ENCODE measurements at regions not wholly inside any gene's neighbourhood (a gene's known extent, or its start where the extent isn't known, plus 50 kb on each side); places are given as distances from the start of the nearest gene placed in this dataset.
A peak's percentile ranks its signal among the peaks of the same experiment; 100 is the strongest.
"Not testable (repeated sequence)": the region's sequence is repeated elsewhere in the genome, so short reads cannot be mapped to it uniquely, and the experiment has no call there.

DNA sequence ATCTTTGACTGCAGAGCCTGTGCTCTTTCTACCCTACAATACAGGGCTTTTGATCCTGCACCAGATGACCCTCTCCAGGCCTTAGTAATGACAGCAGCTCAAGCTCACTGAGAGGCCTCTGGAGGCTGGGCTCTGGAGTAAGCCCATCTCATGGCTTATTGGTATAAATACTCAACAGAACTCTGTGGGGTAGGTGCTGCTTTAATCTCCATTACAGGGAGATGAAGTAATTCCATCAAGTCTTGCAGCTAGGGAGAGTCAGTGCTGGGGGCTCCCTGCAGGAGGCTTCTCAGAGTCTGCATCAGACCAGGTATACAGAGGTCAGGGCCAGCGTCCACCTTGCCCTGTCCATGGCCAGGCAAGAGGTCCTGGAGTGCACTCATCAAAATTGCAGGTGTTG is 89.2 kb upstream of the SLC6A11 start:
- DNase-seq (ENCODE audit: extremely low read depth, low read depth): no peak

DNA sequence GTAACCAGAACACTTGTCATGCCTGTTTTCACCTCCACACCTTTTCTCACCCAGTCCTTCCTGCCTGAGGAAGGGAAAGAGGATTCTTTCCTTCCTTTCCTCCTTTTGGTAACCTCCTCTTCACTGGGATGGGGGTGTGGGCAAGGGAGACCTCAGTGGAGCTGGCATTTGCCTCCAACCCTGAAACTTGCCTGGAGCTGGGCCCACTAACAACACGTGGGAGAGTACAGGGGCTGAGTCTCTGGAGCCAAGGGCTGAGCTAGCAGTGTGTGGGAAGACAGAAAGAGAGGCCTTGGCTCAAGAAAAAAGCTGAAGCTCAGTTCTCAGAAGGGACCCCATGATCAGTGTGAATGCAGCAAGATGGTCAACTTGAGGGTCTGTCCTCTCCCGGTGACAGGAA is 86.6 kb upstream of the SLC6A11 start:
- DNase-seq (ENCODE audit: extremely low read depth, low read depth): no peak

DNA sequence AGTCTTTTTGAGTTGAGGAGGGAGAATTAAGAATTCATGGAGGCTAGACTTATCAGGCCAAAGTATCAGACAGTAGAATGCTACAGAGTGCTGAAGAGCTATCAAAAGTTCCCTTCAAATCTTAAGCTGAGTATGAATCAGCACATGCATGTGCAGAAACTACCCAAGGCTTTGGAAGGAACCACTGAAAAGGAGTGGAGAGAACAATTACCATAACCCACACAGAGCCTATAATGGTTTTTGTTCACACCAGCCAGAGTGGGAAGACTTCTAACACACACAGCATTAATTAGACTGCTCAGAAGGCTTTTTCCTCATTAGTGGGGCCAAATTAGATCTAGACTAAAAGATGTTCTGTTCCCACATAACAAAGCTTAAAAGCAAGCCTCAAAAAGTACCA is 83.7 kb upstream of the SLC6A11 start:
- no peak for DNase-seq (ENCODE audit: extremely low read depth, low read depth)

DNA sequence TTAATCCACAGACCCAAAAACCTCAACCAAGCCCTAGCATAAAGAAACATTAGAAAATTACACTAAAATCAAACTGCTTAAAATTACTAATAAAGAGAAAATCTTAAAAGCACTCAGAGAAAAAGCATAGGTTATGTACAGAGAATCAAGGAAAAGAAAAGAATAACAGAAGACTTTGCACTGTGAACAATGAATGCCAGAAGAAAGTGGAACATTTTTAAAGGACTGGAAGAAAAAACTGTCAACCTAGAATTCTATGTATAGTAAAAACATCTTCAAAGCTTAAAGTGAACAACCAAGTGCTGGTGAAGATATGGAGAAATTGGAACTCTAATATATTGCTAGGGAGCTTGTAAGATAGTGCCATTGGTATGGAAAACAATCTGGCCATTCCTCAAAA is 82.7 kb upstream of the SLC6A11 start:
- no peak for DNase-seq (ENCODE audit: extremely low read depth, low read depth)

DNA sequence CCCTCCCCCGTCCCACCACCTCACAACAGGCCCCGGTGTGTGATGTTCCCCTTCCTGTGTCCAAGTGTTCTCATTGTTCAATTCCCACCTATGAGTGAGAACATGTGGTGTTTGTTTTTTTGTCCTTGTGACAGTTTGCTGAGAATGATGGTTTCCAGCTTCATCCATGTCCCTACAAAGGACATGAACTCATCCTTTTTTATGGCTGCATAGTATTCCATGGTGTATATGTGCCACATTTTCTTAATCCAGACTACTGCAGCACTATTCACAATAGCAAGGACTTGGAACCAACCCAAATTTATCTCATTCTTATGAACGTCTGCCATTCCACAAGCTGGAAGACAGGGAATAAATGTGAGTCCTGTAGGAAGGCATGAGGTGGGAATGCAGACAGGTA is 79.6 kb upstream of the SLC6A11 start:
- DNase-seq (ENCODE audit: extremely low read depth, low read depth): not testable (repeated sequence)

DNA sequence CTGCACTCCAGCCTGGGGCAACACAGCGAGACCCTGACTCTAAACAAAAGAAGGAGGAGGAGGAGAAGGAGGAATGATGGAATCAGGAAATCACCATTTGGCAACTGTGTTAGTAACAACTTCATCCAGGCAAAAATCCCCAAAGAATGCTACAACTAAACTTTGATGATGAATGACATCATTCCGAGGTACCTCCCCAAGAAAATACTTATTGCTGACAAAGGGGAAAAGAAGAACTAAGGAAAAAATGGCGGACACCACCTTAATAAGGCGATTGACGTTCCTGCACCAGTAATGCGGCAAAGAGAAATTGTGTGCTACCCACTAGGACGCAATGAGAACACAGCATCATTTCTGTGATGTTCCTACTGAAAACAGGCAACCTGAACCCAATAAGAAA is 78.2 kb upstream of the SLC6A11 start:
- no peak for DNase-seq (ENCODE audit: extremely low read depth, low read depth)

DNA sequence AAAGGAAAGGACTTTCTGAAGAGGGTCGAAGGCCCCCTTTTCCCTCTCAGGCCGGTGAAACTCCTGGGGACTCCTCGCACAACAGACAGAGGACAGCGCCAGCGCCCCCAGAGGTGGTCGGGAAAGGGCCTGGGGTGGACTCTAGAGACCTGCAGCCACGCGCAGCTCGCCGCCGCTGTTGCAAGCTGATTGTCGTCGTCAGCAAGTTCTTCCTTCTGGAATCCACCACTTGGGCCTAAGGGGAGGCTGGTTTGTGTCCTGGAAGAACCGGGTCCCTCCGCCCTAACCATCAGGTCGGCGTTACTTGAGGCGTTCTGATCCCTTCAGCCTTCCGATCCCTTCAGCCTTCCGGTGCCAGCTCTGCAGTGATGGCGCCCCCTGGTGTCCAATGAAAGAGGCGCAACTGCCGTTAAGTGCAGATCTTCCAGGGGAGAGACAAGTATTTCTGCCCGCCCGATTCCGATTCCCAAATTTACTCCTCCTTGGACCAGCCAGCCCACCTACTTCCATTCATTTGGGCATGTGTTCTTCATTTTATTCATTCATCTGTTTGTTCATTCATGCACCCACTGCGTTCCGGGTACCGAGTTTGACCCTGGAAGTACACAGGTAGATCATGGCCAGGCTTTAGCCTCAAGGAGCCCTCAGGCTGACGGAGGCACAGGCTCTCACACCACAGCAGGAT is 77.2 kb upstream of the SLC6A11 start:
- peak; percentile 32 for DNase-seq (ENCODE audit: extremely low read depth, low read depth)

DNA sequence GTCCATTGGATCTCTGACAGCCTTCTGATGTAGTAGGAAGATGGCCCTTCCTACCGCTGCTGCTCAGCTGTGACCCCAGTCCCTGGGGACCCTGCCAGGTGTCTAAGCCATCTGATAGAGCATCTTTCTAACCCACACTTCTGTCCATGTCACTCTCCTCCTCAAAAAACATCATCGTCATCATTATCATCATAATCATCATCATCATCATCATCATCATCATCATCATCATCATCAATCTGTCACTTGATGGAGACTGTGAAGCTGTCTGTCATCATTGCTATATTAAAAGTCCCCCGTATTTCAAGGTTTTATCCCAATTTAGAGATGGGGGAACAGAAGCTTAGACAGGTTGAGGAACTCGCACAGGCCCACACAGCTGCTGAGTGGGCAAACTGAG is 75.1 kb upstream of the SLC6A11 start:
- DNase-seq (ENCODE audit: extremely low read depth, low read depth): no peak

DNA sequence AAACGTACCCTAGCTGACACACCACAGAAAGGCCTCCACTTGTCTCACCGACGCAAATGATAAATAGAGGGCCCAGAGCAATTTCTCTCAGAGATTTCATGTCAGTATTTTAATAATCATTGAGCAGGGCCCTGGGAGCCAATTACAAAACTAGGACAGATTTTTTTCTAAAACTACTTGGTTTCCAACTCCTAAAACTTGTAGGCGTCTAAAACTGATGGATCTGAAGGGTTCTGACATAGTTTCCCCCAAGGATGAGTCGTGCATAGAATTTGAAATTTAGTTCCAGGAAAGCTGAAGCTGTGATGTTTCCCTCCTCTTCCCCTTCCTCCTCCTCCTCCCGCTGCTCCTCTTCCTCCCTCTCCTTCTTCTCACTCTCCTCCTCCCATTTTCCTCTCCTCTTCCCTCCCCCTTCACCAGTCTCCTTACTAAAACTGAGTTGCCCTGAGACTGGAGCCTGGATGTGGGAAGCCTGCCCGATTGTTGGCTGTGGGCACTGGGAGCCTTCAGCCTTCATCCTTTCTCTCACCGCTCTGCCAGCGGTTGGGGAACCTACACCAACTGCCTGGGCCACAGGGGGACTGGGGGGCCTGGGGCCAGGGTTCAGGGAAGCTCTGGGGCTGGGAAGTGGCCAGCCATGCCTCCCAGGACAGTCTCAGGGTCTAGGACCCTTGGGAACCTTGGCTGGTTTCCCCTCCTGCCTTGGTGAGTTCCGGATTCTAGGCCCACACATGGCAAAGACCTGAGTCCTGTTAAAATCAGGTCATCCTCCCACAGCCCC is 73.9 kb upstream of the SLC6A11 start:
- DNase-seq (ENCODE audit: extremely low read depth, low read depth): no peak

DNA sequence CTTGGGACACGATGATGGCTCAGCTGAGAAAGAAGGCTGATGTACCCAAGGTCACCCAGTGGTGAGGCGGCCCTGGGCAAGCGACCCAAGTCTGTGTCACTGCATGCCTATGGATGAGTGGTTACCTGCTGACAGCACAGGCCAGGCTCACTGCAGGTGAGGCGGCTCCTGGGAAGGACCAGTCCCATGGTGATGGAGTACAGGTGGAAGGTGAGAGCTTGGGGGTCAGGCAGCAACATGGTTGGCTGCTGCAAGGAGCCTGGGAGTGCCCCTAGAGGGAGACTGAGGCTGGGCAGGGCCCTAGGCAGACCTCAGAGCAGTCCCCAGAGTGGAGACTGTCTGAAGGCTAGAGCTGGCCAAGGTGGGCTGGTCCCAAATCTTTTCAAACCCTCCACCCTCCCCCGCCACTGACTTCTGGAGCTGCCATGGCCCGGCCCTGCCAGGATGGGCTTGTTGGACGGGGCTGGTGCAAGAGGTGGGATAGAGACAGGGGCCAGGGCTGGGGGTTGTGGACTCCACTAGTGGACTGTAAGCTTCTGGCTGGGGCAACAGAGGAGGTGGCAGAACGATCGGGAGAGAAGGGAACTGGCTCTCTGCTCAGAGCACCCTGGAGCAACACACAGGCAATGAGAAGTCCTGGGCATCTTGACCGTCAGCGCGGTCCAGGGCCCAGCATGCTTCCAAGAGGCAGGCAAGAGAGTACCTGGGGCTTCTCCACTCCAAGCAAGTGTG is 72.5 kb upstream of the SLC6A11 start:
- DNase-seq (ENCODE audit: extremely low read depth, low read depth): no peak

DNA sequence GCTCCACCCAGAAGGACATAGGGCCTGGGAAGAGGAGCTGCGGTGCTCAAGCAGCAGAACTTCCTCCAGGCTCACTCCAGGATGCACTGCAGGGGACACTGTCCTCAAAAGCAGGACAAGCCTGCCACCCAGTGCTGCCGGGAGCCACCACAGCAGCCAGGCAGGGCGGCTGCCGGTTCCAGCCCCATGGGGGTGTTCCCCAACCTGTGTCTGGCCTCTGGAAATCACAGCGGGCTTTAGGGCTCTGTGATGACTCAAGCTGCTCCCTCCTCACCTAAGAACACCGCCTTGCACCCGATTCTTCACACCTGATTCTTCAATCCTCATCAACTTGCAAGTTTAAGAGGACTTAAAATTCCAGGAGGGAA is 71.9 kb upstream of the SLC6A11 start:
- DNase-seq (ENCODE audit: extremely low read depth, low read depth): peak; percentile 2

DNA sequence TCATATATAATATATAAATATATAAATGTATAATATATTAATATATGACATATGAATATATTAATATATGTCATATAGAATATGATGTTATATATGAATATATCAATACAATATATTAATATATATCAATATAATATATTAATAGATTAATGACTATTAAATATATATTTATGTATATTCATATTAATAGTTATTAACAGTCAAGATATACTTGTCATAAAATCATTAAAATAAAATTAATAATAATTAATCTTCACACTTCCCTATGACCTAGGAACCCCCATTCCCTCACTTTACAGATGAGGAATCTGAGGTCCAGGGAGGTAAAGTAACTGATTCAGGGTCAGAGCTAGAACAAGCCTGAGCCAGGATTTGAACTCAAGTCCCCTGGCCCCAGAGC is 70.6 kb upstream of the SLC6A11 start:
- no peak for DNase-seq (ENCODE audit: extremely low read depth, low read depth)

DNA sequence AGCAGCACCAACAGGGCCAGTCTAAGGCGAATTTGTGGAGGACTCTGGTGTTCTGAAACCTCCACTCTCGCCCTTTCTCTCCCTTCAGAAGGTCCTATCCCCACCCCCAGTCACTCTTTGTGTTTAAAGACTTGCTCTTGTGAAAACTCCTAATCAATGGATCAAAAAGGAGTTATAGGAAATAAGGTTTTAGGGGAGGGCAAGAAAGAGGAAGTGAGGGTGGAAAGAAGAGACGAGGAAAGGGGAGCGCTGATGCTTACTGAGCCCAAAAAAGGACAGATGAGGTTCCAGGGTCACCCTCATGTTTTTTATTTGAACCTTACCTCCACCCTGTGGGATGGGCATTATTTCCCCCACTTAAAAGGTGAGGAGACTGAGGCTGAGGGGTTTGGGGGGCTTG is 70.0 kb upstream of the SLC6A11 start:
- no peak for DNase-seq (ENCODE audit: extremely low read depth, low read depth)

DNA sequence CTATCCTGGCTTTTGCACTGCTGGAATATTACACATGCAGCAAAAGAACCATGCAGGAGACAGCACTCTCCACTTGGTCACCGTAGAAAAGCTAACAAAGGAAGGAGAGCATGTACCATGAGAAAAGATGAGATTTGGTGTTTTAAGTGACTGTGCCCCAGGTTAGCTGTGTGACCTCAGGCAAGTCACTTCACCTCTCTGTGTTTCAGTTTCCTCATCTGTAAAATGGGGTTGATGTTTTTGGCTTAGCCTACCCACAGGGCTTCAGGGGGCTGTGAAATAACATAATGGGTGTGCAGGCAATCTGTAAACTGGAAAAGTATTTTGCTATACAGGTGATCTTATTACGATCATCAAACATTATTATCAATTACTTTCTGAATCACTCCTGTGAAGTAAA is 69.3 kb upstream of the SLC6A11 start:
- no peak for DNase-seq (ENCODE audit: extremely low read depth, low read depth)

DNA sequence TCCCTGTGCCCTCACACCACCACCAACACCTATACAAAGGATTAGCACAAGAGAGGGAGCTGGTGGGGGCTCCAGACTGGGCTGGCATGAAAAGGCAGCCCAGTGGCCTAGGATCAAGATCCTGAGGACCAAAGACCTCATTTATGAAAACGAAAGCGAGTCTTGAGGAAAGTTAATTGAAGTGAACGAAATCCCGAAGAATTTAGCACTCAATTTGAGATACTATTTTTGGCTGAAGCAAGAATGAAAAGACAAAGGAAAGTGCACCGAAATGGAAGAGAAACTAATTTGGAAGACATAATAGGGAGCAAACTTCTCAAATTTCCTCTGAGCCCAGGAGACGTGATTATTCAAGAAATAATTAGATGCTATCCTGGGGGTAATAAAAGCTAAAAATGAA is 68.7 kb upstream of the SLC6A11 start:
- DNase-seq (ENCODE audit: extremely low read depth, low read depth): no peak

DNA sequence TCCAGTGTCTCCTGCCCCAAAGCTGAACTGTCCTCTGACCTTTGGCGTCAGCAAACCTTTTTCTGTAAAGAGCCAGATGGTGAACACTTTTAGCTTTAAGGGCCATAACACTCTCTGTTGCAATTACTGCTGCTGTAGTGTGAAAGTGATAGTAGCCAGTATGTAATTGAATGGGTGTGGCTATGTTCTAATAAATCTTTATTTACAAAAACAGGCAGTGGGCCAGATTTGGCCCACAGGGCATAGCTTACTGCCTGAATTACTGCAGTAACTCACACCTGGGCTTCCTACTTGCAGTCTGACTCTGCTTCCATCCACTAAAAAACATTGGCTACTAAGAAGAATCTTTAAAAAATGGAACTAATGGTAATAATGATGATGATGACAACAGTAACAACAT is 68.0 kb upstream of the SLC6A11 start:
- no peak for DNase-seq (ENCODE audit: extremely low read depth, low read depth)

DNA sequence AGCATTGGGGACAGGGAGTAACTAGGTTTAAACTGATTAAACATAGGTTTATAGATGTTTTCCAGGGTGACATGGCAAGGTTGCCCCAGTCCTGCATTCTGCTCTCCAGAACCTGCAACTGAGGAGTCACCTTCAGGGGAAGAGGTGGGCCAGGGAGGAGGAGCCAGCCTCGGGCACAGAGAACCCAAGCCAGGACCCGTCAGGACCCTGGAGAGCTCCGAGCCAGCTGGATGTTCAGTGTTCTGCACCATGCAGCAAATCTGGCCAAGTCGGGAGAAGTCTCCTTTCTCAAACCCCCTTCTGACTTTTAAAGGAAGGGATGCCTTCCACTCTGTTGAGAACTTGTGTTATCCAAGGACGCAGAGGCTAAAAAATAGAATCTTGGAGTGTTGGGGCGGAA is 62.1 kb upstream of the SLC6A11 start:
- peak; percentile 14 for DNase-seq (ENCODE audit: extremely low read depth, low read depth)

DNA sequence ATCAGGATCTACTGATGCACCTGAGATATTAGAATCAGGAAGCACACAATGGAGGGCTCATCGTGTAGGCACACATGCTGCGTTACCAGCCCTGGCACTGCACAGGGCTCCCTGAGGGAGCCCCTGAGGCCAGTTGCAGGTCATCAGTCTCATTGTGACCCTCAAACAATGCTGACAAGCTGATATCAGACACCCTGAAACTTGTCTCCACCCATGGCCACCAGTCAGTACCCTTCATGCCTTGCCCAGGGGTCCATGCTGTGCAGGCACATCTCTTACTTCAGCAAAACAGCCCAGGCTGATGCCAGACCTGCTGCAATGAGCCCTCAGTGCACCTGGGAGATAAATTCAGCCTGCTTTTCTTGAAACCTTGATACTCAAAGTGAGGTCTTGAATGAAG is 59.5 kb upstream of the SLC6A11 start:
- no peak for DNase-seq (ENCODE audit: extremely low read depth, low read depth)

DNA sequence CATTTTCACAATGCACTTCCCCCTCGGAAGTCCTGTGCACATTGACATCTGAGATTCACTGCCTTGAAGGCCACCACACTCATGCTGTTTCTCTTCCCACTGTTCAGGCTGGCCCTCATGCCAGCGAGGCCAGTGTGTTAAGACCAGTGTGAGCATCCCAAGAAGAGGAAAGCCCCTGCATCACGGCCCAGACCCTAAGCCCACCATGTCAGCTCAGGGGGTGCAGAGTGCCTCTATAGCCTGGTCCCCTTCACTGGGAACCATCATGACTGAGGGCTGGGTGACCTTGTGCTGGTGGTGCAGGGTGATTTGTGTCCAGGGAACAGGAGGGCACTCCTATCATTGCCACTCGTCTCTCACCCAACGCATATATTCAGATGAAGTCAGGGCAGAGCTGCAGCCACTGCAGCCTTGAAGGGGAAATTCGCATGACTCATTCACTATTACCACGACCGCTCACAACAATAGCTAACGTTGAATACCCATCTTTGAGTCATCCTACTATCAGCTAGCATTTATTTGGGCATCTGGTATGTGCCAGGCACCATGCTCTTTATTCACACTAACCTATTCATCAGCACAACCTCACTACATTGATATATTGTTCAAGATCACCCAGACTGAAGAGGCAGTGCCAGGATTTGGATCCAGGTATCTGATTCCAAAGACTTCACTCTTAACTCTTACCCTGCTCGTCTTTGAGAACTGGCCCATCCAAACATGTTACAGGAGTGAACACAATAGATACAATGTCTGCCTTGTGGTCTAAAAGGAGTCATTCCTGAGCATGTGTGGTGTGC is 58.8 kb upstream of the SLC6A11 start:
- DNase-seq (ENCODE audit: extremely low read depth, low read depth): no peak

DNA sequence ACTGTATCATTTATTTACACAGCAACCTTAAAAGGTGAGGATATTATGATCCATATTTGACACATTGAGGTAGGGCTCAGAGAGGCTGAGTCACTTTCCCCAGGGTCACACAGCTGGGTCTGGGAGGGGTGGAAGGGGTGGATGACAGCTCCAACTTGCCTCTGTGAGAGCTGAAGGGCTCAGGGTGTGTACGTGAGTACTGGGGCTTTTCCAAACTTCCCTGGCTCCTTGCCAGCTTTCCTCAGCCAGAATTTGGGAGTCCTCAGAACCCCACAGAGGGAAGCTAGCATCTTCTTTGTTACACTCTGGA is 58.3 kb upstream of the SLC6A11 start:
- DNase-seq (ENCODE audit: extremely low read depth, low read depth): no peak

DNA sequence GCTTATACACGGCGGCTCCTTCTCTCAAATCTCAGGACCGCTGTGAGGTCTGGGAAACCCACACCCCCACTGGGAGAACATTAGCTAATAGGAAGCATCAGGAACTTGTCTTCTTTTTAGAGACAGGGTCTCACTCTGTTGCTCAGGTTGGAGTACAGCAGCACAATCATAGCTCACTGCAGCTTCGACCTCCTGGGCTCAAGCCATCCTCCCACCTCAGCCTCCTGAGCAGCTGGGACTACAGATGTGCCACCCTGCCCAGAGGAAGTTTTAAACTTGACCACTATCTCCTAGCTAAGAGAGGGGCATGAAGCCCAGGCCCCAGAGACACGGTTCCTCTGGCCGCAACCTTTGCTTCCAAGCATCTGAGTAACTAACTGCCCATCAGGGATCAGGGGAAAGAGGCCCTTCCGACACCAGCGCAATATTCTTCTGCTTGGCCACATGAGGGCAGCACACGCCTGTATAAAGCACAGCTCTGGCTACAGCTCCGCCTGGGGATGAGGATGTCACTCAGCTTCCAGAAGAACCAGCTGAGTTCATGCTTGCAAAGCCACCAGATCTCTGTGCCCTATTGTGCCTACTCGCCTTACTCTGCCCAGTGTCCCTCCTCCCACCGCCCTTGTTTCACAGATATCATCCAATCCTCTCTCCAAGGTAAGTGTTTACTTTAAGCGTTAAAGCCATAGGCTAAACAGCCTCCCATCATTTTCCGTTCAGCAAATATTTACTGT is 57.6 kb upstream of the SLC6A11 start:
- peak; percentile 50 for DNase-seq (ENCODE audit: extremely low read depth, low read depth)
